ENCODE measurements at regions not wholly inside any gene's neighbourhood (a gene's known extent, or its start where the extent isn't known, plus 50 kb on each side); places are given as distances from the start of the nearest gene placed in this dataset.

- DNase-seq (ENCODE audit: low read depth) (no peak), FAIRE-seq (no peak)
- no peaks in the 10 kb centered on the region for H3K4me1 ChIP-seq (ENCODE audit: insufficient read depth, low read length)
- H2AFZ ChIP-seq (ENCODE audit: low read depth, low read length) = no peak overlapping the region
- Mint-ChIP-seq H3K4me1 (ENCODE audit: low read depth, unreplicated experiment) (no peaks in the 10 kb centered on the region), H3K27ac (ENCODE audit: unreplicated experiment) (no peak overlapping the region), H3K4me3 (ENCODE audit: unreplicated experiment) (no peak overlapping the region), H3K9me3 (ENCODE audit: unreplicated experiment) (no peaks in the 10 kb centered on the region), H3K36me3 (ENCODE audit: low read depth, unreplicated experiment) (no peaks in the 10 kb centered on the region), H3K27me3 (ENCODE audit: low read depth, unreplicated experiment) (no peaks in the 10 kb centered on the region)
- no peak overlapping the region for H3K4me2 ChIP-seq (ENCODE audit: low read length)
- TF ChIP-seq EZH2 (IDR thresholded peaks at IDR 0.05; ENCODE audit: insufficient read depth, low read length) (no peak), CTCF (IDR thresholded peaks at IDR 0.05; ENCODE audit: insufficient read depth, low read depth, low read length) (no peak)
- H3K79me2 ChIP-seq (ENCODE audit: insufficient read depth, low read length) = no peaks in the 10 kb centered on the region
- no peak overlapping the region for H3K9ac ChIP-seq (ENCODE audit: low read length)
- no peak overlapping the region for H3K27ac ChIP-seq (ENCODE audit: low read depth, low read length)
- H3K9me3 ChIP-seq (ENCODE audit: insufficient read depth, low read depth, low read length) = no peaks in the 10 kb centered on the region
- no peak overlapping the region for H3K4me3 ChIP-seq (ENCODE audit: insufficient read depth, low read depth, low read length)
- no peaks in the 10 kb centered on the region for H3K27me3 ChIP-seq (ENCODE audit: insufficient read depth, low read length)
- no peaks in the 10 kb centered on the region for H4K20me1 ChIP-seq (ENCODE audit: insufficient read depth, low read length)
- H3K36me3 ChIP-seq (ENCODE audit: insufficient read depth, low read length) = no peaks in the 10 kb centered on the region
Measured at GRCh38 chr4:45131020-45131419, 404.7 kb upstream of the GNPDA2 start.

GRCh38 chr4:45122406-45122805 lies 396.1 kb upstream of the GNPDA2 start:
- Histone ChIP-seq H3K79me2 (ENCODE audit: insufficient read depth, low read length) (no peaks in the 10 kb centered on the region), H3K4me3 (ENCODE audit: insufficient read depth, low read depth, low read length) (no peak overlapping the region), H3K36me3 (ENCODE audit: insufficient read depth, low read length) (no peaks in the 10 kb centered on the region), H3K27me3 (ENCODE audit: insufficient read depth, low read length) (no peaks in the 10 kb centered on the region), H3K27ac (ENCODE audit: low read depth, low read length) (no peak overlapping the region), H3K4me2 (ENCODE audit: low read length) (no peak overlapping the region), H3K9ac (ENCODE audit: low read length) (no peak overlapping the region), H3K4me1 (ENCODE audit: insufficient read depth, low read length) (no peaks in the 10 kb centered on the region), H4K20me1 (ENCODE audit: insufficient read depth, low read length) (no peaks in the 10 kb centered on the region), H2AFZ (ENCODE audit: low read depth, low read length) (no peak overlapping the region), H3K9me3 (ENCODE audit: insufficient read depth, low read depth, low read length) (no peaks in the 10 kb centered on the region)
- FAIRE-seq (no peak), DNase-seq (ENCODE audit: low read depth) (no peak)
- no peak overlapping the region for H3K27ac Mint-ChIP-seq (ENCODE audit: unreplicated experiment)
- H3K4me1 Mint-ChIP-seq (ENCODE audit: low read depth, unreplicated experiment) = no peaks in the 10 kb centered on the region
- peaks cover 1% of the 10 kb centered on the region for H3K9me3 Mint-ChIP-seq (ENCODE audit: unreplicated experiment)
- no peaks in the 10 kb centered on the region for H3K36me3 Mint-ChIP-seq (ENCODE audit: low read depth, unreplicated experiment)
- H3K4me3 Mint-ChIP-seq (ENCODE audit: unreplicated experiment) = no peak overlapping the region
- no peaks in the 10 kb centered on the region for H3K27me3 Mint-ChIP-seq (ENCODE audit: low read depth, unreplicated experiment)
- no peak for TF ChIP-seq EZH2 (IDR thresholded peaks at IDR 0.05; ENCODE audit: insufficient read depth, low read length)
- no peak for TF ChIP-seq CTCF (IDR thresholded peaks at IDR 0.05; ENCODE audit: insufficient read depth, low read depth, low read length)

GRCh38 chr4:45121426-45121975 lies 395.1 kb upstream of the GNPDA2 start:
- H3K36me3 ChIP-seq (ENCODE audit: insufficient read depth, low read length) = no peaks in the 10 kb centered on the region
- Mint-ChIP-seq H3K4me1 (ENCODE audit: low read depth, unreplicated experiment) (no peaks in the 10 kb centered on the region), H3K27ac (ENCODE audit: unreplicated experiment) (no peak overlapping the region), H3K27me3 (ENCODE audit: low read depth, unreplicated experiment) (no peaks in the 10 kb centered on the region), H3K9me3 (ENCODE audit: unreplicated experiment) (peaks cover 2% of the 10 kb centered on the region), H3K36me3 (ENCODE audit: low read depth, unreplicated experiment) (no peaks in the 10 kb centered on the region), H3K4me3 (ENCODE audit: unreplicated experiment) (no peak overlapping the region)
- H3K9ac ChIP-seq (ENCODE audit: low read length) = no peak overlapping the region
- no peak overlapping the region for H3K27ac ChIP-seq (ENCODE audit: low read depth, low read length)
- H3K27me3 ChIP-seq (ENCODE audit: insufficient read depth, low read length) = no peaks in the 10 kb centered on the region
- no peaks in the 10 kb centered on the region for H3K9me3 ChIP-seq (ENCODE audit: insufficient read depth, low read depth, low read length)
- no peaks in the 10 kb centered on the region for H3K4me1 ChIP-seq (ENCODE audit: insufficient read depth, low read length)
- H3K79me2 ChIP-seq (ENCODE audit: insufficient read depth, low read length) = no peaks in the 10 kb centered on the region
- DNase-seq (ENCODE audit: low read depth) (no peak), FAIRE-seq (no peak)
- H3K4me3 ChIP-seq (ENCODE audit: insufficient read depth, low read depth, low read length) = no peak overlapping the region
- no peak overlapping the region for H3K4me2 ChIP-seq (ENCODE audit: low read length)
- H4K20me1 ChIP-seq (ENCODE audit: insufficient read depth, low read length) = no peaks in the 10 kb centered on the region
- TF ChIP-seq CTCF (IDR thresholded peaks at IDR 0.05; ENCODE audit: insufficient read depth, low read depth, low read length) (no peak), EZH2 (IDR thresholded peaks at IDR 0.05; ENCODE audit: insufficient read depth, low read length) (no peak)
- no peak overlapping the region for H2AFZ ChIP-seq (ENCODE audit: low read depth, low read length)

Data from astrocyte (in vitro differentiated cells and primary cell).